ENCODE measurements at regions not wholly inside any gene's neighbourhood (a gene's known extent, or its start where the extent isn't known, plus 50 kb on each side); places are given as distances from the start of the nearest gene placed in this dataset.
"Not testable (repeated sequence)": the region's sequence is repeated elsewhere in the genome, so short reads cannot be mapped to it uniquely, and the experiment has no call there.

- no peak for DNase-seq
These were observed 162.6 kb upstream of the DTNBP1 start for GRCh38 chr6:15825332-15825930.

GRCh38 chr6:15824811-15825210, 162.0 kb upstream of the DTNBP1 start:
- DNase-seq = no peak

GRCh38 chr6:15823838-15824414, 161.1 kb upstream of the DTNBP1 start:
- no peak for DNase-seq

- no peak for DNase-seq
These were observed 160.0 kb upstream of the DTNBP1 start for GRCh38 chr6:15822835-15823234.

- no peak for DNase-seq
These were observed 157.0 kb upstream of the DTNBP1 start for GRCh38 chr6:15819841-15820240.

- DNase-seq = no peak
These were observed 156.4 kb upstream of the DTNBP1 start for GRCh38 chr6:15819226-15819625.

- DNase-seq = no peak
These were observed 155.7 kb upstream of the DTNBP1 start for GRCh38 chr6:15818491-15818890.

GRCh38 chr6:15818044-15818443, 155.2 kb upstream of the DTNBP1 start:
- DNase-seq = no peak

GRCh38 chr6:15817100-15817499, 154.3 kb upstream of the DTNBP1 start:
- DNase-seq = no peak

- no peak for DNase-seq
These were observed 153.8 kb upstream of the DTNBP1 start for GRCh38 chr6:15816661-15817060.

- not testable (repeated sequence) for DNase-seq
These were observed 150.9 kb upstream of the DTNBP1 start for GRCh38 chr6:15813698-15814097.

GRCh38 chr6:15811107-15811506, 148.3 kb upstream of the DTNBP1 start:
- no peak for DNase-seq

- no peak for DNase-seq
These were observed 147.8 kb upstream of the DTNBP1 start for GRCh38 chr6:15810618-15811017.

GRCh38 chr6:15809367-15809766, 146.5 kb upstream of the DTNBP1 start:
- DNase-seq = no peak

- DNase-seq = no peak
These were observed 141.6 kb upstream of the DTNBP1 start for GRCh38 chr6:15804164-15805154.

GRCh38 chr6:15802466-15802865, 139.6 kb upstream of the DTNBP1 start:
- DNase-seq = no peak

- DNase-seq = no peak
These were observed 139.1 kb upstream of the DTNBP1 start for GRCh38 chr6:15801912-15802311.

- DNase-seq = peak; percentile 39
These were observed 138.2 kb upstream of the DTNBP1 start for GRCh38 chr6:15800841-15801617.

- no peak for DNase-seq
These were observed 135.9 kb upstream of the DTNBP1 start for GRCh38 chr6:15798533-15799255.

- DNase-seq = no peak
These were observed 134.0 kb upstream of the DTNBP1 start for GRCh38 chr6:15796844-15797243.

GRCh38 chr6:15796130-15796771, 133.4 kb upstream of the DTNBP1 start:
- DNase-seq = peak; percentile 15

- no peak for DNase-seq
These were observed 131.0 kb upstream of the DTNBP1 start for GRCh38 chr6:15793826-15794225.

All from fibroblast of skin of right biceps (primary cell).